GM19463 (cell line): ENCODE measurements at regions not wholly inside any gene's neighbourhood (a gene's known extent, or its start where the extent isn't known, plus 50 kb on each side); places are given as distances from the start of the nearest gene placed in this dataset.
"Not testable (repeated sequence)": the region's sequence is repeated elsewhere in the genome, so short reads cannot be mapped to it uniquely, and the experiment has no call there.

Experiments
- ATAC-seq: cut with Tn5 transposase; IDR thresholded peaks from one replicate; pipeline ENCODE4 v1.9.1; 2021; ENCODE audit warnings: mild to moderate bottlenecking, moderate library complexity; ENCODE audit not compliant: unreplicated experiment

GRCh38 chr9:107591781-107592180 is 102.2 kb upstream of the KLF4 start:
- no peak for ATAC-seq

GRCh38 chr9:107588393-107588792 is 98.8 kb upstream of the KLF4 start:
- no peak for ATAC-seq

GRCh38 chr9:107587191-107587963 is 97.8 kb upstream of the KLF4 start:
- ATAC-seq = no peak

- ATAC-seq = no peak
These were observed 96.9 kb upstream of the KLF4 start for GRCh38 chr9:107586493-107586892.

- ATAC-seq = no peak
These were observed 95.9 kb upstream of the KLF4 start for GRCh38 chr9:107585465-107585864.

GRCh38 chr9:107584944-107585343 is 95.4 kb upstream of the KLF4 start:
- no peak for ATAC-seq

GRCh38 chr9:107584186-107584585 is 94.6 kb upstream of the KLF4 start:
- ATAC-seq = peak; percentile 43

- no peak for ATAC-seq
These were observed 87.7 kb upstream of the KLF4 start for GRCh38 chr9:107577140-107577776.

GRCh38 chr9:107571148-107571547 is 81.6 kb upstream of the KLF4 start:
- ATAC-seq = no peak

GRCh38 chr9:107569174-107569573 is 79.6 kb upstream of the KLF4 start:
- ATAC-seq = no peak

GRCh38 chr9:107568406-107568805 is 78.8 kb upstream of the KLF4 start:
- ATAC-seq = not testable (repeated sequence)

GRCh38 chr9:107567462-107567861 is 77.9 kb upstream of the KLF4 start:
- no peak for ATAC-seq

GRCh38 chr9:107566611-107567061 is 77.1 kb upstream of the KLF4 start:
- no peak for ATAC-seq

- no peak for ATAC-seq
These were observed 73.2 kb upstream of the KLF4 start for GRCh38 chr9:107562798-107563197.

GRCh38 chr9:107559494-107560086 is 70.0 kb upstream of the KLF4 start:
- ATAC-seq = no peak

- no peak for ATAC-seq
These were observed 67.8 kb upstream of the KLF4 start for GRCh38 chr9:107557236-107557990.

GRCh38 chr9:107554636-107555035 is 65.1 kb upstream of the KLF4 start:
- ATAC-seq = no peak

- ATAC-seq = no peak
These were observed 59.0 kb upstream of the KLF4 start for GRCh38 chr9:107548298-107549142.

- no peak for ATAC-seq
These were observed 58.3 kb upstream of the KLF4 start for GRCh38 chr9:107547772-107548297.

GRCh38 chr9:107547303-107547702 is 57.7 kb upstream of the KLF4 start:
- no peak for ATAC-seq
